GM18907 (cell line): ENCODE measurements at regions not wholly inside any gene's neighbourhood (a gene's known extent, or its start where the extent isn't known, plus 50 kb on each side); places are given as distances from the start of the nearest gene placed in this dataset.

Source experiments
- ATAC-seq: cut with Tn5 transposase; IDR thresholded peaks from one replicate; pipeline ENCODE4 v1.9.1; 2021; ENCODE audit warnings: mild to moderate bottlenecking, moderate library complexity; ENCODE audit not compliant: unreplicated experiment

- no peak for ATAC-seq
Measured at GRCh38 chr7:95718577-95719410, 53.6 kb upstream of the DYNC1I1 start.

GRCh38 chr7:95716357-95717122 lies 55.8 kb upstream of the DYNC1I1 start:
- ATAC-seq = no peak

GRCh38 chr7:95715274-95715673 lies 57.1 kb upstream of the DYNC1I1 start:
- ATAC-seq = peak; percentile 88

GRCh38 chr7:95710711-95711110 lies 61.6 kb upstream of the DYNC1I1 start:
- no peak for ATAC-seq

GRCh38 chr7:95700917-95701316 lies 71.4 kb upstream of the DYNC1I1 start:
- ATAC-seq = no peak

- no peak for ATAC-seq
Measured at GRCh38 chr7:95694334-95694733, 78.0 kb upstream of the DYNC1I1 start.

- ATAC-seq = no peak
Measured at GRCh38 chr7:95693551-95694333, 78.6 kb upstream of the DYNC1I1 start.

- ATAC-seq = no peak
Measured at GRCh38 chr7:95691464-95691863, 80.9 kb upstream of the DYNC1I1 start.

- peak; percentile 81 for ATAC-seq
Measured at GRCh38 chr7:95690367-95690947, 81.9 kb upstream of the DYNC1I1 start.

- no peak for ATAC-seq
Measured at GRCh38 chr7:95688931-95689495, 83.3 kb upstream of the DYNC1I1 start.

- peak; percentile 34 for ATAC-seq
Measured at GRCh38 chr7:95687759-95688343, 84.5 kb upstream of the DYNC1I1 start.

- peak; percentile 54 for ATAC-seq
Measured at GRCh38 chr7:95686109-95686508, 86.2 kb upstream of the DYNC1I1 start.

GRCh38 chr7:95684505-95684904 lies 87.8 kb upstream of the DYNC1I1 start:
- no peak for ATAC-seq

GRCh38 chr7:95684037-95684436 lies 87.7 kb upstream of the PDK4 start:
- no peak for ATAC-seq

- no peak for ATAC-seq
Measured at GRCh38 chr7:95682913-95683312, 86.6 kb upstream of the PDK4 start.

- ATAC-seq = no peak
Measured at GRCh38 chr7:95676691-95677090, 80.4 kb upstream of the PDK4 start.

GRCh38 chr7:95675632-95676031 lies 79.3 kb upstream of the PDK4 start:
- no peak for ATAC-seq

GRCh38 chr7:95675016-95675415 lies 78.7 kb upstream of the PDK4 start:
- ATAC-seq = no peak

GRCh38 chr7:95674101-95674500 lies 77.8 kb upstream of the PDK4 start:
- no peak for ATAC-seq

- no peak for ATAC-seq
Measured at GRCh38 chr7:95672434-95672833, 76.1 kb upstream of the PDK4 start.
